C4-2B (cell line): ENCODE measurements at regions not wholly inside any gene's neighbourhood (a gene's known extent, or its start where the extent isn't known, plus 50 kb on each side); places are given as distances from the start of the nearest gene placed in this dataset.

Experiments
- ZFX ChIP-seq: fragments of 450-650 bp; IDR thresholded peaks from 2 replicates; pipeline ENCODE4 v1.6.1; 2017
- TF ChIP-seq, protein P1 (sequence below): fragments of 450-650 bp; conservative IDR thresholded peaks from 2 replicates; pipeline ENCODE4 v1.5.1; 2017; ENCODE audit warnings: mild to moderate bottlenecking

GRCh38 chrX:143165778-143166177, 140.1 kb downstream of the SPANXN4 start:
- TF ChIP-seq, protein P1, sequence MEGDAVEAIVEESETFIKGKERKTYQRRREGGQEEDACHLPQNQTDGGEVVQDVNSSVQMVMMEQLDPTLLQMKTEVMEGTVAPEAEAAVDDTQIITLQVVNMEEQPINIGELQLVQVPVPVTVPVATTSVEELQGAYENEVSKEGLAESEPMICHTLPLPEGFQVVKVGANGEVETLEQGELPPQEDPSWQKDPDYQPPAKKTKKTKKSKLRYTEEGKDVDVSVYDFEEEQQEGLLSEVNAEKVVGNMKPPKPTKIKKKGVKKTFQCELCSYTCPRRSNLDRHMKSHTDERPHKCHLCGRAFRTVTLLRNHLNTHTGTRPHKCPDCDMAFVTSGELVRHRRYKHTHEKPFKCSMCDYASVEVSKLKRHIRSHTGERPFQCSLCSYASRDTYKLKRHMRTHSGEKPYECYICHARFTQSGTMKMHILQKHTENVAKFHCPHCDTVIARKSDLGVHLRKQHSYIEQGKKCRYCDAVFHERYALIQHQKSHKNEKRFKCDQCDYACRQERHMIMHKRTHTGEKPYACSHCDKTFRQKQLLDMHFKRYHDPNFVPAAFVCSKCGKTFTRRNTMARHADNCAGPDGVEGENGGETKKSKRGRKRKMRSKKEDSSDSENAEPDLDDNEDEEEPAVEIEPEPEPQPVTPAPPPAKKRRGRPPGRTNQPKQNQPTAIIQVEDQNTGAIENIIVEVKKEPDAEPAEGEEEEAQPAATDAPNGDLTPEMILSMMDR, result no peak
- TF ChIP-seq ZFX, result no peak
